NOMO-1 treated with dmso at 0.1 percent for 144 hours (cell line): ENCODE measurements at regions not wholly inside any gene's neighbourhood (a gene's known extent, or its start where the extent isn't known, plus 50 kb on each side); places are given as distances from the start of the nearest gene placed in this dataset.
"Not testable (repeated sequence)": the region's sequence is repeated elsewhere in the genome, so short reads cannot be mapped to it uniquely, and the experiment has no call there.

ENCODE experiments used
- DNase-seq: peaks from one replicate; lab custom pipeline; 2025; ENCODE audit not compliant: unreplicated experiment; lab: John Stamatoyannopoulos, UW

DNA sequence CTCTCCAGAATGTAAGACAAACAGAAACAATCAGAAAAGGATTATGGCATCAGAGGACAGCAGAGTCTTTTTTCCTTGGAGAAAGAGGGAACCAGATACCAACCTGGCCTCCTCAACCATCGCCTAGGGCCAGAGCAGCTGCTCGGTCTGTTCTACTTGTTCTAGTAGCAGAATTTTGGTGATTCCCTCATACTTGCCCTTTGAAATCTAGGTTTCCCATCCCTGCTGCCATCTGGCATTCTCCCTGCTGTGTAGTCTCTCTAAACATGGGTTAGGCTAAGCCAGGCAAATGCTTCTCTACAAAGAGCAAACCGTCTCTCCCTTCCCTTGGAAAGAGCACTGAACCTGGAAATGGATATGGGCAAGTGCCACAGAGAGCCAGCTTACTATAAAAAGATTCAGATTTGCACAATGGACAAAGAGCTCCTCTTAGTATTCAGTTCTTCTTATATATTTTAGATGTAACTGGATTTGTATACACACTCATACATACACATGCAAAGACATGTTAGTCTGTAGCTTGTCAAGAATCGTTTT is 208.6 kb upstream of the ST6GAL2 start:
- no peak for DNase-seq

DNA sequence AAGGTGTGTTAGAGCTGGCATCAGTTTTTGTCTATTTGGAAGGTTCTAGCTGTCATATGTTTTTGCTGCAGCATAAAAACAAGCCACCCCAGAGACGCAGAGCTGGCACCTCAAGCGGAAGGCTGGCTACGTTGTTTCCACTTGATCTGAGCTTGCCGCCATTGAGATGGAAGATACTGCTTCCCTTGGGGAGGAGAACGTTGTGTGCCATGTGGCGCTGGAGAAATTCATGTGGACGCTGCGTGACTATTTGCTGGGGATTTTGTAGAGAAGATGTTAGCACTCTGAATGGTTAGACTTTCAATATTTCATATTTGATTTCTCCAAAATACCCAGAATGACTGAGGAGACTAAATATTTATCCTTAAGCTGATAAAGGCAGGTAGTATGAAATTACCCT is 216.2 kb upstream of the ST6GAL2 start:
- DNase-seq: no peak

DNA sequence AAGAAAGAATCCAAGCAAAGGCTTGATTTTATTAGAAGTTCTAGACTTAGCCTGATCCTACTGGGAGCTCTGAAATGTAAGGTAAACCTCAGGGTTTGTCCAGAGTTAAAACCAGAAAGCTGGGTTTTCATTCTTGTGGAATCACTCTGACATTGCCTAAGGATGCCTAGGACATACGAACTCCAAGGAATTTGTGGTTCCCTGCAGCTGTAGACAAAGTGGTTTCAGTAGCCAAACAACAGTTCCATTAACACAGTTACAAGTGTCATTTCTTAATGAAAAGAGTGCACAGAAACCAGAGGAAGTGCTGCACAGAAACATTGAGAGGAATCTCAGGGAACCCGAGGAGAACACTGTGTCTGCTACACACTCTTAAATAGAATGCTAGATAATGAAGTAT is 221.4 kb upstream of the ST6GAL2 start:
- DNase-seq: no peak

DNA sequence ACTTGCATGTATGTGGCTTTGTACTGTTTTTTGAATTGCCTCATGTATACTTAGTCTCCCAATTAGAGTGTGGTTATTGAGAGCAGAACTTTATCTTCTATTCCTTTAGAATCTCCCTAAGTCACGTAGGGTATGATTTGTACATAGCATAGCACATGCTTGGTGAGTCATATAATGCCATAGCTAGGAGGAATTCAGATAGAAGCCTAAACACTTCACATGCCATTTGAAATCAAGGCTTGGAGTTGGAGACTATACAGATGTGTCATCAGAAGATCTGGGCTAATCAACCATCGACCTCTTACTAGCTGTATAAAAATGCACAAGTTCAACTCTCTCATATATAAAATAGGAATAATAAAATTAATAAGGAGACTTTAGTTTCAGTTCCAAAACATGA is 222.6 kb upstream of the ST6GAL2 start:
- no peak for DNase-seq

DNA sequence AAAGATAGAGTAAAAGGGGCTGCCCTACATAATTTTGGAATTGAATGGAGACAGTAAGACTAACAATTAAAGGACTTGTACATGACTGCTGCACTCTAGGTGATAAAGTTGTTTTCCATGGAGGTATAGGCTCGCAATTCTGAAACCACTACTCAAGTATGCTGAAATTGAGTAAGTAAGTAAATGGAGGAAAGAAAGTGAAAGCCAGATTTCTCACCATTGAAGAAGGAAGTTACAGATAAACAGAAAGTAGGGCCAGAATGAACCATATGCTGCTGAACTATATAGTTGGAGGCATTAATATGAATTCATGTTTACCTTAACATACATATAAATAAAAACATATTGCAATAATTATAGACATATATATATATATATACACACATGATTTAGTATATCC is 225.7 kb upstream of the ST6GAL2 start:
- DNase-seq: no peak

DNA sequence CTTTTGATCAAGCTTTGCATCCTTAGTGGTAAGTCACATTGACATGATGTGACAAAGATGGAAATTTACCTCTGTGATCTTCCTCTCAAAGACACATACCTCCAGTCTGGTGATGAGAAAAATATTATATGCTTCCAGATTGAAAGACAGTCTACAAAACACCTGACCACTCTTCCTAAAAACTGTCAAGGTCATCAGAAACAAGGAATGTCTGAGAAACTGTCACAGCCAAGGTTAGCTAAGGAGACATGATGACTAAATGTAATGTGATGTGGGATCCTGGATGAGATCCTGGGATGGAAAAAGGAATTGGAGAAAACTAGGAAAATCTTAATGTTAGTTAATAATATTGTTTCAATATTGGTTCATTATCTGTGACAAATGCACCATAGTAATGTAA is 226.6 kb upstream of the ST6GAL2 start:
- no peak for DNase-seq

DNA sequence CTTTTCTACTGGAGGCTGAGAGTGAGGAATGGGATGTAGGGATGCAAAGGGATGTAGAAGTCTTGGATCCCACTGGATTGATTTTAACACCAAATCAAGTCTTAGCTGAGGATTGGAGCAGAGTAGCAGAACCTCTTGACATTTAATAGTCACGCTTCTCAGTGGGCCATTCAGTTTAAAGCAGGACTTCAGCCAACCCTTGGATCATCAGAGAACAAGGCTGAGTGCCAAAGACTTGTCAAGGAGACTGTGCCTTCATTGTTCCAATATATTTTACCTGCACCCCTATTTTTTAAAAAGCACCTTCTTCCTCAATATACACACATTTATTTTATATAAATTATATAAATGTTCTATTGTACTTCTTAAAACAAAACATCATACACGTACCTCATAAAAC is 242.4 kb upstream of the ST6GAL2 start:
- DNase-seq: no peak

DNA sequence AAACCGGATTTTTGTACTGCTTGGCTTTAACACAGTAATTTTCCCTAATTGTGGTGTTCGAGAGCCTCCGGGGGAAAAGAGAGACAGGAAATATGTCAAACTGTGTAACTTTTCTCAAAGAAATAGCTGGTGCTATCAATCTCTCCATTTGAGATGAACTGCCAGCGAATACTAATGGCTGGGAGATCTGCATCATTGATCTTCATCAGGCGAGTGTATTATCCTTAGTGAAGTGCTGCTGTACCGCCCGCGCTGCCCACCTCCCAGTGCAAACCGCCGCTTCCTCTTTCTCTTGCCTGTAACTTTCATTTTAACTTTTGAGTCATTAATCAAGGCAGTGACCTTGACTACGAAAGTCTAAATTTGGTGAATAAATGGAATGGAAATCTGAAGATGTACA is 246.1 kb upstream of the ST6GAL2 start:
- DNase-seq: peak; percentile 29

DNA sequence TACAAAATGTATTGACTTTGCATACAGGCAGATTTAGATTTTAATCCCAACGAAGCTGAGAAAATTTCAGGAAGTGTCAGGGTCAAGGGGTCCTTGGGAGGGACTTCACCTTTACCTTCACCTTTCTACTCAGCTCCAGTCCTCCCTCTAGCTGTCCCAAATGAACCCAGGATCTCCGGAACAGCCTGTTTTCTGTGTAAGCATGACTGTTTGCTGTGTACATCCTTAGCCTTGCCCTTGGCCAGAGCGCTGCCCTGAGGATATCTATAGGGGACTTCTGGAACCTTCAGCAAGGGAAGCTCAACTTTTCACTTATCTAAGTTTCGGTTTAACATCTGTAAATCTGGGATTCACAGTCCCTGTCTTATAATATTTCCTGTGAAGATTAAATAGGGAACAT is 246.8 kb upstream of the ST6GAL2 start:
- DNase-seq: no peak

DNA sequence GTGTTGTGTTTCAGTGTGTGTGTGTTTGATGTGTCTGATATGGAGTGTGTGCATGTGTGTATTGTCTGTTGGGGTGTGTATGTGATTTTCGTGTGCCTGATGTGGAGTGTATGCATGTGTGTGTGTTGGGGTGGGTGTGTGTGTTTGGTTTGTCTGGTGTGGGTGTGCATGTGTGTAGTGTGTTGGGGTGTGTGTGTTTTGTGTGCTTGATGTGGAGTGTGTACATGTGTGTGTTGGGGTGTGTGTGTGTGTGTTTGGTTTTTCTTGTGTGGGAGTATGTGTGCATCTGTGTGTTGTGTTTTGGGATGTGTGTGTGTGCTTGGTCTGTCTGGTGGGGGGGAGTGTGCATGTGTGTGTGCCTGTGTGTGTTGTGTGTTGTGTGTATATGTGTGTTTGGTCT is 247.4 kb upstream of the ST6GAL2 start:
- no peak for DNase-seq

DNA sequence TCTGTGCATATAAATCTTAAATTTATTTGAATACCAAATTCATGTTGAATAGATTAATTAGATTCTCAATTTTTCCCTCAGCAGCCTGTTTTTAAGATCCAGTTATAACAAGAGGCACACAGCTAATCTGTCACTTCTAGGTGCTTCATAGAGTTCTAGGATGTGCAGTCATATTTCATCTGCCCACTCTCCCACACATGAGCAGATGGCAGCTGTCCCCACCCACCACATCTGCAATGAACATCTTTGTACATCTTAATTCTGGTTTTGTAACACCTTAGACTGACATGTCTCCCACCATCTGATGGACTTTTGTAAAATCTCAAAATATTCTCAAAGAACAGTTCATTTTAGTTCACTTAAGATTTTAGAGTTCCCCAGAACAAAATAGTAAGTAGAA is 250.8 kb upstream of the ST6GAL2 start:
- DNase-seq: no peak

DNA sequence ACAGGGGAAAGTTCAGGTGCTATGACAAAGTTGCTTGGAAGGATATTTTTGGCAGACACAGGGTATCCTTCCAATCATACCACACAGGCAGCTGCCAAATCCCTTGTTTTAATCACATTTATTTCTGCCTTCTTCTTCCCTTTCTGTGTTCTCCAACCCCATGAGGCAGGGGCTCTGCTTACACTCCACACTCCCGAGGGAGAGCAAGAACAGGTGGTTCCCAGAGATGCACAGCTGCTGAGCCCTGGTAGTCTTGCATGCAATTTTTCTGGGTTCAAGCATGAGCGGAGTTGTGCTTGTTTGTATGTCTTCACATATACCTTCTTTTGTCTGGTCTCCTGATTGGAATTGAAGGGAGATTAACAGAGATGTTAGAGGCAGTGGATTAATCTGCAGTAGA is 251.7 kb upstream of the ST6GAL2 start:
- no peak for DNase-seq

DNA sequence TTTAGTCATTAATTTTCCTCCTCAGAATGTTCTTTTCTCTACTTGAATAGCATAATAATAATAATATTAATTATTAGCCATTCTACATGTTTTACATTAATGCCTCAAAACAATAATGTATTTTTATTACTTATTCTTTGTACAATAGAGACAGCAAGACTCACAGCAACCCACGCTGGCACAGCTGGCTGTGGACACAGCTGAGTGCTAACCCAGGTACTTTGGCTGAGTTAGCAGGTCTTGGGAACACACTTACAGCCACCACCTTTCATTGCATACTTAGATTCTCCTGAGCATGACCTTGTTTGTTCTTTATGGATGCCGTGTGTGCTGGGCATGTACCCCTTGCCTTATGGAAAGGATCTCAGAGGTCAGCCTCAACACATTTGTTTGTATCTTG is 260.2 kb upstream of the ST6GAL2 start:
- DNase-seq: no peak

DNA sequence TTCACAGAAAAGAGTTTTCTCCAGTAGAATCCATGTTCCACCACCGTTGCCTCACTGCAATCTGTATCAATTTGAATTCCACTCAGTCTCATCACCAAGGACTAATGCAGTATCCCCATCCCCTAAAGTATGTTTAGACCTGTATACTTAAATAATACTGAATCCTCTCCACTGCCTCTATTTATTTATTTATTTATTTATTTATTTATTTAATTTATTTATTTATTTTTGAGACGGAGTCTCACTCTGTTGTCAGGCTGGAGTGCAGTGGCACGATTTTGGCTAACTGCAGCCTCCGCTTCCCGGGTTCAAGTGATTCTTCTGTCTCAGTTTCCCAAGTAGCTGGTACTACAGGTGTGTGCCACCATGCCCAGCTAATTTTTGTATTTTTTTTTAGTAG is 260.7 kb upstream of the ST6GAL2 start:
- DNase-seq: not testable (repeated sequence)

DNA sequence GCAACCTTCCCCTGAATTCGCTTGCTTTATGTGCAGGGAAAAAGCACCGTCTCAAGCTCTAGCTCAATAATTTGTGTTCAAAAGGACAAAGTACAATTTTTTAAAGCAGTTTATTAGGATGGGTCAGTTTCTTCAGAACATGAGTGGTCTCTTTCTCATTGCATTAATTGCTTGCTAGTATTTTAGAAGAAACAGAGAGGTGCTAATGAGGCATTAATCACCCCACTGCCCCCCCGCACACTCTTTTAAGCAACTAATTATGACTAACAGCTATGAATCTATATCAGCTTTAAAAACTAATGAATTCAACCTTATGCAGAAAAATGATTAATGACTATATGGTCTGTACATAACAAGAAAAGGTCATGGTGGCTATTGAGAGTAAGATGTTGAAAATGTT is 262.1 kb upstream of the ST6GAL2 start:
- DNase-seq: no peak

DNA sequence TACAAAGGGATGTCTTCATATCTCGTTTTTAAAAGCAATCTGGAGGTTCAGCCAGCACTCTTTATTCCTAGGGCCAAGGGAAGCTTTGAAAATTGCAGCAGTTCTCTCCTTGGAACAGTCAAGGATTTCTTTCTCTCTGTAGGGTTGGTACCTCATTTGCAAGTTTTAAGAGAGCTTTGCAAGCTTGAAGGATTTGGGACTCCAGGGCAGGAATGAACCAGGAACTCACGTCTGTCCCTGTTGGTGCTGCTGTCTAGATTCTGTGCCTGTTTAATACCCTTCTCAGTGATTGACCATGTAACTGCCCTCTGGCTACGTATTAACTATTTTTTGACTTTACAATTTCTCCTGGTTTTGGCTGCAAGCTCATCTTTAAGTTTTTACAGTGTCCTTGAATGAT is 262.5 kb upstream of the ST6GAL2 start:
- DNase-seq: no peak

DNA sequence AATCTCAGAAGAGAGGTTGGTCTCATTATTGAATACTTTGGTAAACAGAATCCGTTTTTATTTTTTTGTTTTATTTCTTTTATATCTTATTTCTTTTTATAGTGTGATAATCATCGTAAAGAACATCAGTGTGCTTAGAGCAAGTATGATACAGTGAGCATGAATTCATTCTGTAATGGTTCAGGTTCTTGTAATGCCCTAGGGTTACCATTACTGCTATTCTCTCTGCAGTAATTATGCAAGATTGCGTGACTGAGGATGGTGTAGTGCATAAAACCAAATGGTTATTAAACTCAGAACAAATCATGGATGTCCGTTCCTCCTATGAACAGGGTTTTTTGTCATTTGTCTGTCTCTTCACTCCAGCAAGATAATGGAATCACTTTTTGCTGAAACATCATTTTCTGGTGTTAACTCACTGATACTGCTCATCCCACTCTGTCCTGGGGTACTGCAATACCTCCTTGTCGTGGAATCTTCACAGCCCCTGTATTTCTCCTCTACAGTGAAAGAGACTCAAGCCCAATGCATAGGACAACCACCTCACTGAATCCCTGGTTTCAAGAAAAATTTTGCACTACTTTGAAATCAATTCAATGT is 274.8 kb upstream of the ST6GAL2 start:
- no peak for DNase-seq

DNA sequence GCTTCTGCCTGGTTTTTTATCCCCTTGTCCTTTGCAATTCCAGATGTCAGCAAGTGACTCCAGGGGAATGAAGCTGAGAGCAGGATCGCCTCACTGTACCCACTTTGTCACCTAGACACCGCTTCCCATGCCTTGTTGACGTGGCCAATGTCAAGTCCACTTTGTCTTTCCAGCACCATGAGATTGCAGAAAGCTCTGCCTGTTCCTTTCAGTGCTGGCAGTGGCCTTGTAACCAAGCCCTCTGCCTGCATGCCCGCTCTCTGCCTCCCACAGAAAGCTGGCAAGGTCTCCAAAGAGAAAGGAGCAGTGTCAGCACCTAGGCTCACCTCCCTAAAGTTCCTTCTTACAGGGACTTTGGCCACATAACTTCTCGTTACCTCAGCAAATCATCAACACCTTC is 282.2 kb upstream of the ST6GAL2 start:
- DNase-seq: no peak

DNA sequence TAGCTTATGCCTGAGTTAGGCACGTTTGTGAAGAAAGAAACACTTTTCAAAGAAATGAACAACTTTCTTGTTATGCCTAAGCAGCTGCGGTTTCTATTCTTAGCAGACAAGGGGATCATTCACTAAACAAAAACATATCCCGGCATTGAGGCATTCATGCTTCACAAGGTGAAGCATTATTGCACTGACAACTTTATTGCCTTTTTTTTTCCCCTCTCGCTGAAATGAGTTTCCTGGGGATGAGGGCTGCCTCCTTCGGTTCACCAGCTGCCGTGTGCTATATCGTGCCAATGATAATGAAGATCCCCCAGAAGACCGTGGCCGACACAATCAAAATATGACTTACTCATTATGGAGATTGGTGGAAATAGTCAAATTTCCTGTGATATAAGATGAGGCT is 288.2 kb upstream of the ST6GAL2 start:
- DNase-seq: no peak

DNA sequence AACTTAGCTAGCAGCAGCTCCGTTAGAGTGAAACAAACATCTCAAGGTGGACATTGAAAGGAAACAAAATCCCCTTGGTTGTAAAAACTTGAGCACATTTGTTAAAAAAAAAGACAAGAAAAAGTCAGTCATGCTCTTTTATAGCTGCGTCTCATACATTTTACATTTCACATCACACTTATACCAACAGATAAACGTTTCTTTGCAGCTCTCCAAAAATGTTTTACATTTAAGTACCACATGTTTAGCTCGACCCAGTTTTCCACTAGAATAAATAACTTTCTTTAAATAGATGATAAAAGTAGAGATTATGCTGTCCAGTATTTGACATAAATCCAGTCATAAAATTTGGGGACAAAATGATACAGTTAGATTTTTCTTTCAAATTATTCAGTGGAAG is 297.0 kb upstream of the ST6GAL2 start:
- DNase-seq: no peak

DNA sequence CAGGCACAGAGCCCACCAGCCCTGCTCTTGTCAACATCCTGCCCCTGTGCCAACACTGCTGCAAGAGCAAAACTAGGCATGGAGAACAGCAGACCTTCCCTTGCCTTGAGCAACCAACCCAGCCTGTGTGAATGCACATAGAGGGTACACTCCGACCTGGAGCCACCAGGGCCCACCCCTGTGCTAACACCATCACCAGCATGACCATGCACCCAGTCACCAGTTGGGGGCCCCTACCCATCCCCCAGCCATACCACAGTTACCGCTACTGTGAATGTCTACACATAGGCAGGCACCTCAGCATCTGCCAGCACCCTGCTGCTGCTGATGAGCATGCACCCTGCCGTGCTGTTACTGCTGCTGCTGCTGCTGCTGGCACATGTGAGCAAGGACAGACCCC is 301.9 kb upstream of the ST6GAL2 start:
- no peak for DNase-seq

DNA sequence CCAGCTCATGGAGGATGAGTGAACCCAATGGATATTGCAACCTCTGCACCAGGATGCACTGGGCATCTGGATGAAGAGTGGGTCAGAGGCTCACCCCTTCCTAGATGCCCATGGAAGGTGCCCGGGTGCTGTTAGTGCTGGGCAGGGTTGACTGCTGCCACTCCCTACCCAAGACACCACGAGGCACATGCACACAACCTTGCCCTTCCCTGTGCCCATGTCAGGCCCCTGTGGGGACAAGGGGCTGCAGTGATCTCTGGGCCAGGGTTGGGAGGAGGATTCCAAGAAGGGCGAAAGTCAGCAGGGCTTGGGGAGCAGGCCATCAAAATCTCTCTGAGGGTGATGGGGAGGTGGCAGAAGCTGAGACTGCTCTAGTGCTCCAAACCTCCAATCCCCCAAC is 309.7 kb upstream of the ST6GAL2 start:
- no peak for DNase-seq

DNA sequence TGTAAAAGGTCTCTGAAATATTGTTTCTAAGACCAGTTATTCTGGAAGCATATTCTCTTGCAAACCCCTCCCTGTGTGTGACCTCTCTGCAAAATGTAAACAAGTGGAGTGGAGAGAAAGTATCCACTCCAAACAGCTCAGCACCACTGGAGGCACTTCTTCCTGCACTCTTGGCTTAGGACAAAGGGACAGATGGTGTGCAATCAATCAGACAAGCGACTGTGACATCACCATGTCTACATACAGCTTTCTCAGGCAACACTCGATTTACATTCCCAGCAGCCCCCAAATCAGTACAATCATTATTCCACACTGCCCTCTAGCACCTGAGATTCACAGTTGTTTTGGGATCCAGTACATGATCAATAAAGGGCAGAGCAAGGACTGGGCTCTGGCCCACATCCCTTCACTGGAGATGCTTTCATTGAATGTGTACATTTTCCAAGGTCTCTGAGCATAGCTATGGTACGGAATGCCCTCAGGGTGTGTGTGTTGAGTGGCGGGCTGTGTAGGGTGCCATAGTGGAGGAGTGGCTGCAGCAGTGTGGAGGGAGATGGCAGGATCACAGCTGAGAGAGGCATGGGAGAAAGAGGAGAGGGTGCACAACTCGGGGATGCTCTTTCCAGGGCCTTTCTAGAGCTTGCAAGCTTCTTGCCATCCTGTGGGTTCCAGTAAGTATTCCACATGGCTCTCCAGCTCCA is 311.8 kb upstream of the ST6GAL2 start:
- DNase-seq: no peak
